ENCODE measurements at regions not wholly inside any gene's neighbourhood (a gene's known extent, or its start where the extent isn't known, plus 50 kb on each side); places are given as distances from the start of the nearest gene placed in this dataset.

DNA sequence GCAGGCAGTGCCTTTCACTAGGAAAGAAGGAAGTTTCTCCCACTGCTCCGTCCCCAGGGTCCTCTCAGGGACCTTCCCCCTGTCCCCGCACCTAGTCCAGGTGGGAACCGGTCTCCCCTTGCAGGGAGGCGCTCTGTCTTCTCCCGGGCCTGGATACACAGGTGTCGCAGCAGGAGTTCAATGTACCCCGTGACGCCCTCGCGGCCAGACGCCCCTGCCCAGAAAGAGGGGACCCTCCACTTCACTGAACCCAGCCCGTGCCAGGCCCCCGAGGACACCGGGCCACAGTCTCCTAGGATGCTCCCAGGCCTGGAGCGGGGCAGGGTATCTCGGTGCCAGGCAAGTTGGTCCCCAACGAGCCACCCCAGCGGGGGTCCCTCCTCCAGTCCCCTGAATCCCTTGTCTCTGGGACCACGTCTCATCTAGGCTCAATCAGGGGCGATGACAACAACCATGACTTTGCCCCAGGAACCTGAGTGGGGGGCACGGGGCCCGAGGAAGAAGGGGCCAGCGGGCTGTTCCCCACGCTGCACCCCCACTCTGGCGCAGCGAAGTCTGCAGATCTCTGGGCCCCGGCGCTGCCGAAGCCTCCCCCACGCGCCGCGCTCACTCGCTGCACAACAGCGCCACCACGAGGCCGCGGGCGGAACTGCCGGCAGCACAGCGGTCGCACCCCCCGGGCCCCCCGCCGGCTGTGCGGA lies 103.0 kb downstream of the EDN3 start:
- peak; percentile 68 to 72 for DNase-seq (ENCODE audit: low read depth in 2 of 2)

- no peak for DNase-seq (ENCODE audit: low read depth in 2 of 2)
Observed at GRCh38 chr20:59403962-59404314, 103.5 kb downstream of the EDN3 start.

DNA sequence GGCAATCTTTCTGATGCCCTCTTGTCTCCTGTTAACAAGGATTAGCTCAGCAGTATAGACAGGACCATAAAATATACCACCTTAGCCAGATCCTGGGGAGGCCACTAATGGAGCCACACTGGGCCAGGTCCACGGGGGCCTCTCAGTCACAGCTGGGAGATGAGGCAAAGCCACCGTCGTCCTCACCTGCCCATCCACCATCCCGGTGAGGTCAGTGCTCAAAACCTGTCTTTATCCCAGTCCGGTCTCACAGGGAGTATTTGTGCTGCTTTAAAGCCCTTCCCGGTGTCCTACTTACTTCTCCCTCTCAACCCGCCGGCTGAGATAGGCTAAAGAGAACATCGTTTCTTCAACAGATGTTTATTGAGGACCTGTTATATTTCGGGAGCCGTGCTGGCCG lies 104.3 kb downstream of the EDN3 start:
- no peak for DNase-seq (ENCODE audit: low read depth in 2 of 2)

GRCh38 chr20:59405226-59406200 lies 105.1 kb downstream of the EDN3 start:
- no peak for DNase-seq (ENCODE audit: low read depth in 2 of 2)

GRCh38 chr20:59406446-59406845 lies 106.0 kb downstream of the EDN3 start:
- DNase-seq (ENCODE audit: low read depth in 2 of 2) = no peak

GRCh38 chr20:59411170-59411569 lies 110.8 kb downstream of the EDN3 start:
- no peak for DNase-seq (ENCODE audit: low read depth in 2 of 2)

- no peak for DNase-seq (ENCODE audit: low read depth in 2 of 2)
Observed at GRCh38 chr20:59411589-59411988, 111.2 kb downstream of the EDN3 start.

DNA sequence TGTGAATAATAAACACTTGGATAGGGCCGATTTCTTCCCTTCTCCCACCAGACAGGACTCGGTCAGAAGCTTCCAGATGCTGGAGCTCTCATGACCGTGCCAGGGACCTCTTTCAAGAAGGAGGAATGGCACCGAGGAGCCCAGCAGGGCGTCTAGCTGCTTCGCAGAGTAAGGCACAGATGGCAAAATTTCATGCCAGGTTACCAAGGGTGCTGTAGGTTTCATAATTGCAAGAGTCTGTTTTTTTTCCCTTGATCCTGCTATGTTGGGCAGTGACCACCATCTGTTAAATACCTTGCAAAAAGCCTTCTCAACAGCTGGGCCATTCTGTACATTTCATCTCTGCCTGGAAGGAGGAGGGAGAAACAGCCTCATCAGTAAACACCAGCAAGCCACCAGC lies 111.8 kb downstream of the EDN3 start:
- no peak for DNase-seq (ENCODE audit: low read depth in 2 of 2)

DNA sequence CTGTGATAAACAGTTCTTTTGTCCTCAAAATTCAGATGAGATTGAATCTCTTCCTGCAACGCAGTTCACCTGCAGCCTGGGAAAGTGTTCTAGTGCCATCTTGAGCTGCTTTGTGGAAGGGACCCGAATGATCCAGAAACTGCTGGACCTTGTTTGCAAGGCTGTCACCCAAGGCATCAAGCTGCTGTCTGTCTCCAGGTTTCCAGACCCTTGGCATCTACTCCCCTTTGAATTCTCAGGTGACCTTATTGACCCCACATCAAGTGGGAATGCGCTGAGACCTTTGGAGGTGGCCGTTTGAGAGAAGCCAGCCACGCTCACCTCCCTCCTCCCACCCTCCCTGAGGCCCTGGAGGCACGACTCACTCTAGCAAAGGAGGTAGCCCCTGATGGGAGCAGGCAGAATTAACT lies 112.5 kb downstream of the EDN3 start:
- no peak for DNase-seq (ENCODE audit: low read depth in 2 of 2)

DNA sequence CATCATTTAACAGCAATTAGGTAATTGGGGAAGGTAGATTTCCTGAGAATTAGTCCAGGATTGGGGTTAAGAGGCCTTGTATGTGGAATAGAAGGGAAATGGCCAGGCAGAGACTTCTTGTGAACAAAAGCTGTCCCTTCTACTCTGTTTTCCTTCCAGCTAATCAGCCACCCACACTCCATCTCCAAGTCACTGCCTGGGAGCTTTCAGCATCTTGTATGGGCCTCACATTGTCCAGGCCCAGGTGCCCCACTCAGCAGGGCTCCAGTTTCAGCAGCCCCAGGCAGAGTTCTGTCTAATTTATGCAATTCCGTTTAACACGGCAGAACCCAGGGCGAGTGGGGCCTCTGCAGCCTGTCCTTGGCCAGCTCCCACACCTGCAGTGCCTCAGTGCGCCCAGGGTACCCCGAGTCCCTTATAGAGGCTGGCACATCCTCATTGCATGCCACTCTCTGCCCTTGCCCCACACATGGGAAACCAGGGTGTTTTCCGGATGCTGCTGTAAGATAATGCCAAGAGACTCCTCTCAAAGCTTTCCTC lies 113.0 kb downstream of the EDN3 start:
- DNase-seq (ENCODE audit: low read depth in 2 of 2) = no peak

DNA sequence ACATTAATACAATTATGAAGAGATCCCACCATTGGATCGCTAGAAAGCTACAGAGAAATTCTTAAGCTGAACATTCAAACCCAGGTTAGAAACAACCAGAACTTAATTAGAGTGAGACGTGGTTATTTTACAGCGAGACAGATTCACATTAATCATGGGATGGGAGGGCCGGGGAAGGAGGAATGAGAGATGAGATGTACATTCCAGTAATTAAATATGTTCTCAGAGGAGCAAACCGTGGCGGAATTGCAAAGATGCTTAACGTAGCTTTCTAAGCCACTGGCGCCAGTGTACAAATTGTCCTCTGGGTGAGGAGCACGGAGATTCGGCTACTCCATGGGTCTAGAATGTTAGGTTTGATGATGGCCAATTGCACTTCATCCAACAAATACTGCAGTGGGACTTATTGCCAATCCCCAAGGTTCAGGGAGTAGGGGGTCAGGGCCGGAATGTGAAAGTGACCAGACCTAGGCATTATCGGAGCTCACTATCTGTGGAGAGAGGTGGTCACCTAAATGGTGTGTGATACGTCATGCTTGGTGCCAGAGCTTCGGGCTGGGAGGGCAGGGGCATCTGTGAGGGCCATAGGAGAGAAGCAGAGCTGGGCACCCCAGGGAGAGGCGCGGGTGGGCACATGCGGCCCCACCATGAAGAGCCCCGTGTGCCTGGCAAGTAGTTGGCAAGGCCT lies 114.7 kb downstream of the EDN3 start:
- DNase-seq (ENCODE audit: low read depth in 2 of 2) = no peak

DNA sequence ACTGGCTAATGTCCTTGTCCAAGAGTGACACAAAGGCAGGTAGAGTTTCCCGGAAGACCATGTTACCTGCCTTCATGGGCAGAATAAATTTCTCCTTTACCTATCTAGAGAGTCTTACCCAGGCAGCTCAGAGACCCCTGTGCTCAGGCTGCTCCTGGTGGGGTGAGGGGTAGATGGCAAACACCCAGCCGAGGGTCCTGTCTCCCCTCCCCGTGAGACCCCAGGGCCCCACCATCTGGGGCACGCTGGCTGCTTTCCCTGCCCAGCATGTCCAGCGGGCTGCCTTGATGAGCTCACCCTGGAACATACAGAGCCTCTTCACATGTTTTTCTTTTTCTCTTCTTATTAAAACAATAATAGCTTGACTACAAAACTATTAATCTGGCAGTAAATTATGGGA lies 116.5 kb downstream of the EDN3 start:
- no peak for DNase-seq (ENCODE audit: low read depth in 2 of 2)

GRCh38 chr20:59421089-59421488 lies 120.7 kb downstream of the EDN3 start:
- DNase-seq (ENCODE audit: low read depth in 2 of 2) = no peak

DNA sequence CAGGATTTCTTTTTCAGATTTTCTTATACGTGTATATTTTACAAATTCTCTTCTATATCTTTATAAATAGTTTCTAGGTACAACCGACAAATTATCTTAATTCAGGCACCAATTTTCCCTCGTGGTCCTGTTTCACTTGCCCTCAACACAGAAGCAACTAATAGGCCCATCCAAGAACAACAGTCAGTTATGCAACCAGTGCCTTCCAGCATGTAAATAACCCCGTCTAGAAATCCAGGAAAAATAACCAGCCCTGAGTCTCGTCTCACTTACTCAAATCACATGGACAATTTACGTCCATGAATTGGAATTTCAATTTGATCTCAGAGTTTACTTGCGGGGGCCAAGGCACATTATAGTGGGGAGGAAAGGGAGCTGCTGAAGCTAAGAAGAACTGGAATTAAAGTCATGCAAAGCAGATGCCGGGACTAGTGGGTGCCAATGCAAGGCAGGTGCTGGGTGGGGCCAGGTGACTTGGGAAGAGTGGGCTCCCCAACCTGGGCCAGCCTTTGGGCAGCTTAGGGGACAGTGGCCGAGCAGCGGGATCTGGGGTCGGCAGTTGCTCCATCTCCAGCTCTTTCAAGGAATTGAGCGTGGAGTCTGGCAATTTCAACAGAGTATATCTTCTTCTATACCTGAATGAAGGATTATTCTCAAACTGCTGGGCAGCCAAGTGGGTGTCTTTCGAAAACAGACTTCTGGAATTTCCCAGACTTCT lies 121.7 kb downstream of the EDN3 start:
- DNase-seq (ENCODE audit: low read depth in 2 of 2) = no peak

- DNase-seq (ENCODE audit: low read depth in 2 of 2) = no peak
Observed at GRCh38 chr20:59422872-59423544, 122.6 kb downstream of the EDN3 start.

DNA sequence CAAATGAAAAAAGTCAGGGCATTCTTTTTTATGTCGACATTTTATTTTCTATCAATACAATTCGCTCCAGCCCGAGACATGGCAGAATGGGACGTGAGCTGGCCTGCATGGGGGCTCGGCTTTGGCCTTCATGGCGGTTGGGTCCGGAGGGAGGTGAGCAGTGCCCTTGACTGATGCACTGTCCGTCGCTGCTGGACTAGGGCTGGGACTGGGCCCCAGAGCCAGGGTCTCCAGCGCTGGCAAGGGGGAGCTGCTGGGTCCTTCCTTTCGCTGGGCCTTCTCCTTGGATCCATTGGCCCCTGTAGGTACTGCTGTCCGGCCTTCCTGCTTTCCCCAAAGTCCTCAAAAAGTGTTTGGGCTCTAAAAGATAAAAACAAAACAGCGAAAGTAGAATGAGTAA lies 124.6 kb downstream of the EDN3 start:
- no peak for DNase-seq (ENCODE audit: low read depth in 2 of 2)

GRCh38 chr20:59425572-59425971 lies 125.2 kb downstream of the EDN3 start:
- DNase-seq (ENCODE audit: low read depth in 2 of 2) = no peak

GRCh38 chr20:59428006-59428405 lies 127.6 kb downstream of the EDN3 start:
- DNase-seq (ENCODE audit: low read depth in 2 of 2) = no peak

- no peak for DNase-seq (ENCODE audit: low read depth in 2 of 2)
Observed at GRCh38 chr20:59428441-59429205, 128.2 kb downstream of the EDN3 start.

- DNase-seq (ENCODE audit: low read depth in 2 of 2) = no peak
Observed at GRCh38 chr20:59429396-59429795, 129.0 kb downstream of the EDN3 start.

All from activated CD4-positive, alpha-beta T cell treated with anti-CD3 and anti-CD28 coated beads for 24 hours (primary cell).